HG02870 (cell line): ENCODE measurements at regions not wholly inside any gene's neighbourhood (a gene's known extent, or its start where the extent isn't known, plus 50 kb on each side); places are given as distances from the start of the nearest gene placed in this dataset.
A peak's percentile ranks its signal among the peaks of the same experiment; 100 is the strongest.

Source experiments
- ATAC-seq: cut with Tn5 transposase; IDR thresholded peaks from one replicate; pipeline ENCODE4 v1.9.1; 2021; ENCODE audit warnings: mild to moderate bottlenecking, moderate library complexity; ENCODE audit not compliant: unreplicated experiment

- no peak for ATAC-seq
These were observed 555.4 kb downstream of the SH2D4B start for GRCh38 chr10:81093056-81093455.

GRCh38 chr10:81095238-81095637 lies 557.5 kb downstream of the SH2D4B start:
- no peak for ATAC-seq

- no peak for ATAC-seq
These were observed 558.9 kb downstream of the SH2D4B start for GRCh38 chr10:81096558-81096957.

GRCh38 chr10:81101062-81101461 lies 563.4 kb downstream of the SH2D4B start:
- ATAC-seq, result no peak

- no peak for ATAC-seq
These were observed 566.8 kb downstream of the SH2D4B start for GRCh38 chr10:81104494-81104893.

GRCh38 chr10:81108516-81109199 lies 571.0 kb downstream of the SH2D4B start:
- peak; percentile 76 for ATAC-seq

GRCh38 chr10:81109200-81109752 lies 571.6 kb downstream of the SH2D4B start:
- ATAC-seq, result no peak

- ATAC-seq, result no peak
These were observed 578.5 kb downstream of the SH2D4B start for GRCh38 chr10:81116201-81116600.

GRCh38 chr10:81116990-81117389 lies 579.3 kb downstream of the SH2D4B start:
- no peak for ATAC-seq

- no peak for ATAC-seq
These were observed 590.2 kb downstream of the SH2D4B start for GRCh38 chr10:81127931-81128330.

- ATAC-seq, result no peak
These were observed 592.3 kb downstream of the SH2D4B start for GRCh38 chr10:81130014-81130413.

GRCh38 chr10:81135851-81136250 lies 598.1 kb downstream of the SH2D4B start:
- peak; percentile 64 for ATAC-seq

- no peak for ATAC-seq
These were observed 598.6 kb downstream of the SH2D4B start for GRCh38 chr10:81136261-81136660.

- no peak for ATAC-seq
These were observed 608.3 kb downstream of the SH2D4B start for GRCh38 chr10:81145975-81146374.

- no peak for ATAC-seq
These were observed 608.7 kb downstream of the SH2D4B start for GRCh38 chr10:81146436-81146835.

GRCh38 chr10:81152656-81153055 lies 615.0 kb downstream of the SH2D4B start:
- no peak for ATAC-seq

- no peak for ATAC-seq
These were observed 620.0 kb downstream of the SH2D4B start for GRCh38 chr10:81157681-81158080.

- no peak for ATAC-seq
These were observed 640.0 kb downstream of the SH2D4B start for GRCh38 chr10:81177651-81178244.

GRCh38 chr10:81179324-81179723 lies 641.6 kb downstream of the SH2D4B start:
- ATAC-seq, result no peak

- peak; percentile 45 for ATAC-seq
These were observed 642.2 kb downstream of the SH2D4B start for GRCh38 chr10:81179805-81180452.

GRCh38 chr10:81182296-81182695 lies 644.6 kb downstream of the SH2D4B start:
- ATAC-seq, result no peak

GRCh38 chr10:81192221-81192788 lies 654.6 kb downstream of the SH2D4B start:
- no peak for ATAC-seq
